ENCODE measurements at regions not wholly inside any gene's neighbourhood (a gene's known extent, or its start where the extent isn't known, plus 50 kb on each side); places are given as distances from the start of the nearest gene placed in this dataset.

DNA sequence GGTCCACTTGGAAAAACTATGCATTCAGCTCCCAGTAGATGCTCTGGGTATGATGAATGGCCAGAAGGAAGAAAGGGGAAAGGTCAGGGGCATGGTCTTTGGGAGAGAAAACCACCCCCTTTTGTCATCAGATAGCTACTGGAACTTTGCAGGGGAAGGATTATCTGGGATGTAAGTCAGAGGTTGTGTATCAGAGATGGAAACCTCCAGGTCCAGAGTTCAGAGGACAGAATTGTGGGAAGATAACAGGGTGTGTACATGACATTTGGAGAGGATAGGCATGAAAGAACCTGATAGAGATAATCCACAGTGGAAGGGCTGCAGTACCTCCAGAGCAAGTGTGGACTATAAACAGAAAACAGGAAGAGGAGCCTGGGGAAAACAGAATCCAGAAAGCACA, 262.7 kb downstream of the SPRY1 start:
- H3K27me3 Mint-ChIP-seq = peaks cover 8% of the 10 kb centered on the region
- peaks cover 17% of the 10 kb centered on the region for H3K9me3 Mint-ChIP-seq
- peaks cover 8% of the 10 kb centered on the region for H3K36me3 Mint-ChIP-seq (ENCODE audit: low read depth)
- no peak overlapping the region for H3K4me3 Mint-ChIP-seq
- peaks cover 18% of the 10 kb centered on the region for H3K4me1 Mint-ChIP-seq (ENCODE audit: low read depth)
- no peak overlapping the region for H3K27ac Mint-ChIP-seq

- peaks cover 8% of the 10 kb centered on the region for H3K36me3 Mint-ChIP-seq (ENCODE audit: low read depth)
- H3K4me1 Mint-ChIP-seq (ENCODE audit: low read depth) = peaks cover 18% of the 10 kb centered on the region
- no peak overlapping the region for H3K4me3 Mint-ChIP-seq
- H3K9me3 Mint-ChIP-seq = peaks cover 13% of the 10 kb centered on the region
- H3K27ac Mint-ChIP-seq = no peak overlapping the region
- peaks cover 8% of the 10 kb centered on the region for H3K27me3 Mint-ChIP-seq
Observed at GRCh38 chr4:123659730-123660129, 263.1 kb downstream of the SPRY1 start.

DNA sequence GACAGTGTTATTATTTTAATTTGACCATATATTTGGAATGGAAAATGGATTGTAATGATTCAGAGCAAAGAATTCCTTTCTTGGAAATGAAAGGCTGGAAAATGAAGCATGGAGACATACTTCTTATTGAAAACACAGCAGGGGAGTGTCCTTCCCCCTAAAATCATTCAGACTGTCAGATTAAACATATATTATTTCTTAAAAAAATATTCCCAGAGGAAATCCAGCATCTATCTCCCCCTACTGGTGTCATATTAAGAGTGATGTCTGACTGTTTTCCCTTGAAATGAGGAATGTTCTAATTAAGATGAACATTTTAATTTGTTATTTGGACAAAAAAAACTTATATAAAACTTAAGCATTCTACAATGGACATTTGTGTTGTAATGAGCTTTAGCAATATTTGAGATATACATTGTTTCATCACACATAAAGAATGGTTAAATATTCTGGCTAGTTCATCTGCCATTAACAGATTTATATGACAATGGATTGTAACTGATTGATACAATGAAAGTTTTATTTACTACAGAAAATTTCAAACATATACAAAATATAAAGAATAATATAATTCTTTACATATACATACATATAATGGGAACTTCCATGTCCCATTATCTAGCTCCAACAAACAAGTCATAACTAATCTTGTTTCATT, 264.6 kb downstream of the SPRY1 start:
- H3K4me1 Mint-ChIP-seq (ENCODE audit: low read depth) = peaks cover 18% of the 10 kb centered on the region

DNA sequence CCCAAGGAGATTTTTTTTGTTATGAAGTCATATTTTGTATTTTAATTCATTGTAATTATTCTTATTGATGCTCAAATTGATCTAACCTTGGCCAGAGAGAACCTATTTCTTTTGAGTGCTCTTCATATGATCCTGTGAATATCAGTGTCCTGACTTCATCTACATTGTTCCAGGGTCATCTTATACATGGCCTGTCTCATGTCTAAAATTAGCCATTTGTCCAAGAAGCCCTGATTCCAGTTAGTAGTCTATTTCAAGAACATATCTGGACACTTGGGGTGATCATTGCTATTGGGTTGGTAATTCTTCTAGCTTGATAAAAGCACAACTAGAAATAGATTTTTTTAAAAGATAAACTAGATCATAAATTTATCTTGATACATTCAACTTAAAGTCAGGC, 266.2 kb downstream of the SPRY1 start:
- H3K9me3 Mint-ChIP-seq = no peaks in the 10 kb centered on the region
- H3K4me3 Mint-ChIP-seq = no peak overlapping the region
- H3K36me3 Mint-ChIP-seq (ENCODE audit: low read depth) = no peaks in the 10 kb centered on the region
- H3K27ac Mint-ChIP-seq = no peak overlapping the region
- peaks cover 27% of the 10 kb centered on the region for H3K27me3 Mint-ChIP-seq
- H3K4me1 Mint-ChIP-seq (ENCODE audit: low read depth) = peaks cover 9% of the 10 kb centered on the region

More for the DNA sequence above, 264.6 kb downstream of the SPRY1 start:
- Mint-ChIP-seq H3K36me3 (ENCODE audit: low read depth) (peaks cover 8% of the 10 kb centered on the region), H3K27ac (no peak overlapping the region), H3K4me3 (no peak overlapping the region), H3K9me3 (peaks cover 7% of the 10 kb centered on the region), H3K27me3 (peaks cover 13% of the 10 kb centered on the region)

- Mint-ChIP-seq H3K9me3 (no peaks in the 10 kb centered on the region), H3K27ac (no peak overlapping the region), H3K36me3 (ENCODE audit: low read depth) (no peaks in the 10 kb centered on the region), H3K4me1 (ENCODE audit: low read depth) (peaks cover 2% of the 10 kb centered on the region), H3K4me3 (no peak overlapping the region), H3K27me3 (peaks cover 56% of the 10 kb centered on the region)
Observed at GRCh38 chr4:123666486-123666885, 269.9 kb downstream of the SPRY1 start.

DNA sequence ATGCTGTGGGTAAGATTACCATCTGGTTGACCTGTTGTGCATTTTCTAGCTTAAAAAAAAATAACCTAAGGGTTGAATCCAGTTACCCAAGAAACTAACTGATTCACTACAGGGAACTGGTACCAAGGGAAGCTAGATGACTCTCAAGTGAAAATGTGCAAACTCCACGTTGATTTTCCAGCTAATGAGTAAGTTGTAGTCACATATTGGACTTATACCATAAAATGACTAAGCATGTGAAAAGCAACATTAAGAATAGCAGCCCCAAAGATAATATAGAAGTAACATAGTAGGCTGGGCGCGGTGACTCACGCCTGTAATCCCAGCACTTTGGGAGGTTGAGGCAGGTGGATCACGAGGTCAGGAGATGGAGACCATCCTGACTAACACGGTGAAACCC, 270.9 kb downstream of the SPRY1 start:
- Mint-ChIP-seq H3K4me1 (ENCODE audit: low read depth) (peaks cover 12% of the 10 kb centered on the region), H3K4me3 (no peak overlapping the region), H3K9me3 (no peaks in the 10 kb centered on the region), H3K36me3 (ENCODE audit: low read depth) (no peaks in the 10 kb centered on the region), H3K27ac (no peak overlapping the region), H3K27me3 (peaks cover 57% of the 10 kb centered on the region)

DNA sequence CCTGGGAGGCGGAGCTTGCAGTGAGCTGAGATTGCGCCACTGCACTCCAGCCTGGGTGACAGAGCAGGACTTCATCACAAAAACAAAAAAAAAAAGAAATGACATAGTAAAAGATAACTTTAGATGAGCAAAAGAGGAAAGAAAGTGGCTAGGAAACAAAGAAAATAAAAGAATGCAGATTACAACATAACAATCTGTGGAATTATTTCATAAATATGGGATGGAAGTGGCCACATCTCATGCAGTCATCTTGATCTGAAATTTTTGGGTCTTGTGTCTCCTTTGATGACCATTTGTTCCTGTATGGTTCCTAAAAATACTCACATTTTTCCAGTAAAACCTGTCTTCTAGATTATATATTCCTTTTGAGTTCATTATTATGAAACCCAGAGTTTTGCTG, 271.4 kb downstream of the SPRY1 start:
- no peak overlapping the region for H3K27ac Mint-ChIP-seq
- H3K4me3 Mint-ChIP-seq = no peak overlapping the region
- peaks cover 55% of the 10 kb centered on the region for H3K27me3 Mint-ChIP-seq
- no peaks in the 10 kb centered on the region for H3K9me3 Mint-ChIP-seq
- peaks cover 14% of the 10 kb centered on the region for H3K4me1 Mint-ChIP-seq (ENCODE audit: low read depth)
- H3K36me3 Mint-ChIP-seq (ENCODE audit: low read depth) = no peaks in the 10 kb centered on the region

- Mint-ChIP-seq H3K27me3 (peaks cover 75% of the 10 kb centered on the region), H3K9me3 (no peaks in the 10 kb centered on the region), H3K36me3 (ENCODE audit: low read depth) (no peaks in the 10 kb centered on the region), H3K4me1 (ENCODE audit: low read depth) (peaks cover 26% of the 10 kb centered on the region), H3K27ac (peak overlapping the region; percentile 56), H3K4me3 (no peak overlapping the region)
Observed at GRCh38 chr4:123671636-123672404, 275.2 kb downstream of the SPRY1 start.

GRCh38 chr4:123672987-123673386, 276.4 kb downstream of the SPRY1 start:
- Mint-ChIP-seq H3K27ac (no peak overlapping the region), H3K9me3 (no peaks in the 10 kb centered on the region), H3K27me3 (peaks cover 68% of the 10 kb centered on the region), H3K4me1 (ENCODE audit: low read depth) (peaks cover 26% of the 10 kb centered on the region), H3K36me3 (ENCODE audit: low read depth) (no peaks in the 10 kb centered on the region), H3K4me3 (no peak overlapping the region)

DNA sequence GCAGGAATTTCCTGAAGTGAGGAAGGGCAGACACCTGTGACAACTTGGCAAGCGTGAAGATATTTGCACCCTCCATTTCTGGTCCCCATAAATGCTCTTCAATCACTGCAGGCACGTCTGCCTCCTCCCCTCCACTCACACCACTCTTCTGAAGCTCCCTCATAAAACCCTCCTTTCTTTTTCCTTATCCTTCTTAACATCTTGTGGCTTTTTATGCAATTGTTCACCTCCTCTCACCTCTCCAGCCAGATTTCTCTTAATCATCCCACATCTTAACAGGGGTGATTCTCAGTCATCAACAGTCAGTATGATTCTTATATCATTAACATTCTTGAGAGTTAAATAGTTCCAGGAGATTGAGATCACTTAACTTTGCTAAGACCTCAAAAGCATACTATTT, 277.4 kb downstream of the SPRY1 start:
- H3K27me3 Mint-ChIP-seq = peaks cover 69% of the 10 kb centered on the region
- H3K4me3 Mint-ChIP-seq = no peak overlapping the region
- no peak overlapping the region for H3K27ac Mint-ChIP-seq
- no peaks in the 10 kb centered on the region for H3K36me3 Mint-ChIP-seq (ENCODE audit: low read depth)
- no peaks in the 10 kb centered on the region for H3K9me3 Mint-ChIP-seq
- H3K4me1 Mint-ChIP-seq (ENCODE audit: low read depth) = peaks cover 26% of the 10 kb centered on the region

DNA sequence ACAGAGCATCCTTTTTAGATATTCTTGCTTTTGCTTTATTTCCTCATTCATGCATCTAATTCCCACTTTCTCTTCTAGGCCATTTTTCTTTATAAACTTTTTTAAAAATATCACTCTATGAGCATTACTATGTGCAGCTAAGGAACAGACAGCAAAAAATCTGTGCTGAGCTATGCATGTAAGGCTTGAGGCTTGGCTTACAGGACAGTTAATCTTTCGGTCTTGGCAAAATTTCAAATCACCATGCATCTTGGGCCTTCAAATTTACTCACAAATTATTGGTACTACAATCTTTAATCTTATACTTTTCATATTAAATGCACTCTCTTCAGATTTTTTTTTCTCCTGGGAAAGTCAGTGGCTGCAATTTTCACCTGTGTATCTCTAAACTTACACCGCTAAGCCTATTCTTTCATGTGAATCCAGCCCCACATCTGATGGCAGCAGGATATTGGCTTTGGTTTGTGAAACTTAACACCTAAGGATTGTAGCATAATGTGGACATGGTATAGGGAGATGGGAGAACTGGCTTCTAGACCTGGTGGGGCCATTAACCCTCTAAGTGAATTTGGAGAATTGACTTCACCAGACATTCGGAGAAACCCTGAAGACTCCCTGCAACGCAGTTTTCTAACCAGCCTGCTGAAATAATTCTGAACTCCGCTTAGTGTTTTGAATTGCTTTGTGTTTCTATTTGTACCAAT, 278.3 kb downstream of the SPRY1 start:
- Mint-ChIP-seq H3K4me3 (no peak overlapping the region), H3K27ac (no peak overlapping the region), H3K9me3 (no peaks in the 10 kb centered on the region), H3K36me3 (ENCODE audit: low read depth) (no peaks in the 10 kb centered on the region), H3K4me1 (ENCODE audit: low read depth) (peaks cover 26% of the 10 kb centered on the region), H3K27me3 (peaks cover 64% of the 10 kb centered on the region)

GRCh38 chr4:123675567-123675966, 279.0 kb downstream of the SPRY1 start:
- H3K27me3 Mint-ChIP-seq = peaks cover 60% of the 10 kb centered on the region

DNA sequence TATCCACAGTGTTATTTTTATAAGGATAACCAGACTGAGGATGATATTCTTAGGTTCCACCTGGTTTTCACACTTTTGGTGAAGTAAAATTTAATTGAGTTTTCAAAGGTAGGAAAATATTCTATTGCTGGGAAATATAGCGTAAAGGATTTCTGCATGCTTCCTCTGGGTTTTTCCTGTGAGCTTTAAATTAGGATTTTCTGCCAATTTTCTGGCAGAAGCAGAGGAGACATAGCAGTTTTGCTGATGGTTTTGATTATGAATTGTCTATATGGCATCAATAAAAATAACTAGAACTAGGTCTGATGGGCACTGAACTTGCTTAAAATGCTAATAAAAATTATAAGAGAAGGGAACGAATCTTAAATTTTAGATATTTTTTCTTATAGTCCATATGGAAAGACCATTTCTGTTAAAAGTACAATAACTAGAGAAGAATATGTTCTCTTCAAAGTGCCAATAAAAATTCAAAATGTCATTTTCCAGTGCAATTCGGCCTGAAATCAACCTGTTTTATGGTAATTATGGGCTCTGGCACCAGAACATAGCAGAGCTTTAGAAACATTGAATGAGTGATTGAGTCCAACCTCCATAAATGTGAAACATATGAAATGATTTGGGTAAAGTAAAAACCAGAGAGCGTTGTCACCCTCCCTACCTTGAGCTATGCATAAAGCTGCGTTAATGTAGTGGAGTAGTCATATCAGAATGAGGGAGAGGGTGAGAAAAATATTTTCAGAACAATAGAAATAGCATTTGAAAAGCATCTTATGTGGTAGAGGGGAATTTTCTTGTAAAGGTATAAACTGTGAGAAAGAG, 279.7 kb downstream of the SPRY1 start:
- Mint-ChIP-seq H3K9me3 (no peaks in the 10 kb centered on the region), H3K36me3 (ENCODE audit: low read depth) (no peaks in the 10 kb centered on the region), H3K27ac (no peak overlapping the region), H3K27me3 (peaks cover 57% of the 10 kb centered on the region), H3K4me1 (ENCODE audit: low read depth) (peaks cover 26% of the 10 kb centered on the region), H3K4me3 (no peak overlapping the region)

More at GRCh38 chr4:123675567-123675966, 279.0 kb downstream of the SPRY1 start:
- H3K9me3 Mint-ChIP-seq = no peaks in the 10 kb centered on the region
- no peak overlapping the region for H3K4me3 Mint-ChIP-seq
- H3K36me3 Mint-ChIP-seq (ENCODE audit: low read depth) = no peaks in the 10 kb centered on the region
- no peak overlapping the region for H3K27ac Mint-ChIP-seq
- H3K4me1 Mint-ChIP-seq (ENCODE audit: low read depth) = peaks cover 26% of the 10 kb centered on the region

GRCh38 chr4:123676890-123677229, 280.3 kb downstream of the SPRY1 start:
- peaks cover 54% of the 10 kb centered on the region for H3K27me3 Mint-ChIP-seq
- H3K36me3 Mint-ChIP-seq (ENCODE audit: low read depth) = no peaks in the 10 kb centered on the region
- H3K4me1 Mint-ChIP-seq (ENCODE audit: low read depth) = peaks cover 21% of the 10 kb centered on the region
- no peak overlapping the region for H3K4me3 Mint-ChIP-seq
- H3K9me3 Mint-ChIP-seq = no peaks in the 10 kb centered on the region
- H3K27ac Mint-ChIP-seq = no peak overlapping the region

All from stimulated activated naive CD8-positive, alpha-beta T cell treated with anti-CD3 and anti-CD28 coated beads, Interleukin-15, Interleukin-2, amounts not matched to agents 100 ng/mL and 50 ng/mL, for 24 hours (primary cell).